ENCODE measurements at regions not wholly inside any gene's neighbourhood (a gene's known extent, or its start where the extent isn't known, plus 50 kb on each side); places are given as distances from the start of the nearest gene placed in this dataset.

DNA sequence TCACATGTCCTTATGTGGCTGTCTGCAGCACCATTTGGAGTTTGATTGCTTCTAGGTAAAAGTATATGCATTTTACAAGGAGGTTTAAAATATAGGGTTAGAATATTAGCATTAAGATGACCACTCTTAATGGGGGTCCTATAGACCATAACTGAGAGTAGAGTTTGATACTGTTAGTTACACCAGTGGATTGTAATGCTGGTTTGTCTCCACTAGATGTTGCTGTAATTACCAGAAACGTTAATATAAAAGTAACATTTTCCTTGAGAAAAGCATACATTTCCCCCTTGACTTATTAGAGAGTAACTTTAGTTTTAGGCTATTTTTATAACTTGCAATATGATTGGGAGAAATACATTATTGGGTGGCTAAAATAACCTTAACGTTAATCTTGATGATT, 93.0 kb downstream of the ZXDA start (continued):
- no peak for TF ChIP-seq ZNF138 (CRISPR knock-in tag; conservative IDR thresholded peaks at IDR 0.05)
- TF ChIP-seq ATF1 (CRISPR knock-in tag; IDR thresholded peaks at IDR 0.05), result no peak
- TF ChIP-seq, protein P1, sequence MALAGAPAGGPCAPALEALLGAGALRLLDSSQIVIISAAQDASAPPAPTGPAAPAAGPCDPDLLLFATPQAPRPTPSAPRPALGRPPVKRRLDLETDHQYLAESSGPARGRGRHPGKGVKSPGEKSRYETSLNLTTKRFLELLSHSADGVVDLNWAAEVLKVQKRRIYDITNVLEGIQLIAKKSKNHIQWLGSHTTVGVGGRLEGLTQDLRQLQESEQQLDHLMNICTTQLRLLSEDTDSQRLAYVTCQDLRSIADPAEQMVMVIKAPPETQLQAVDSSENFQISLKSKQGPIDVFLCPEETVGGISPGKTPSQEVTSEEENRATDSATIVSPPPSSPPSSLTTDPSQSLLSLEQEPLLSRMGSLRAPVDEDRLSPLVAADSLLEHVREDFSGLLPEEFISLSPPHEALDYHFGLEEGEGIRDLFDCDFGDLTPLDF (CRISPR knock-in tag; IDR thresholded peaks at IDR 0.05), result no peak
- TF ChIP-seq, protein P2, sequence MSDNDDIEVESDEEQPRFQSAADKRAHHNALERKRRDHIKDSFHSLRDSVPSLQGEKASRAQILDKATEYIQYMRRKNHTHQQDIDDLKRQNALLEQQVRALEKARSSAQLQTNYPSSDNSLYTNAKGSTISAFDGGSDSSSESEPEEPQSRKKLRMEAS (CRISPR knock-in tag; IDR thresholded peaks at IDR 0.05), result no peak
- TF ChIP-seq ZNF396 (CRISPR knock-in tag; IDR thresholded peaks at IDR 0.05; ENCODE audit: borderline replicate concordance), result no peak
- TF ChIP-seq, protein P3, sequence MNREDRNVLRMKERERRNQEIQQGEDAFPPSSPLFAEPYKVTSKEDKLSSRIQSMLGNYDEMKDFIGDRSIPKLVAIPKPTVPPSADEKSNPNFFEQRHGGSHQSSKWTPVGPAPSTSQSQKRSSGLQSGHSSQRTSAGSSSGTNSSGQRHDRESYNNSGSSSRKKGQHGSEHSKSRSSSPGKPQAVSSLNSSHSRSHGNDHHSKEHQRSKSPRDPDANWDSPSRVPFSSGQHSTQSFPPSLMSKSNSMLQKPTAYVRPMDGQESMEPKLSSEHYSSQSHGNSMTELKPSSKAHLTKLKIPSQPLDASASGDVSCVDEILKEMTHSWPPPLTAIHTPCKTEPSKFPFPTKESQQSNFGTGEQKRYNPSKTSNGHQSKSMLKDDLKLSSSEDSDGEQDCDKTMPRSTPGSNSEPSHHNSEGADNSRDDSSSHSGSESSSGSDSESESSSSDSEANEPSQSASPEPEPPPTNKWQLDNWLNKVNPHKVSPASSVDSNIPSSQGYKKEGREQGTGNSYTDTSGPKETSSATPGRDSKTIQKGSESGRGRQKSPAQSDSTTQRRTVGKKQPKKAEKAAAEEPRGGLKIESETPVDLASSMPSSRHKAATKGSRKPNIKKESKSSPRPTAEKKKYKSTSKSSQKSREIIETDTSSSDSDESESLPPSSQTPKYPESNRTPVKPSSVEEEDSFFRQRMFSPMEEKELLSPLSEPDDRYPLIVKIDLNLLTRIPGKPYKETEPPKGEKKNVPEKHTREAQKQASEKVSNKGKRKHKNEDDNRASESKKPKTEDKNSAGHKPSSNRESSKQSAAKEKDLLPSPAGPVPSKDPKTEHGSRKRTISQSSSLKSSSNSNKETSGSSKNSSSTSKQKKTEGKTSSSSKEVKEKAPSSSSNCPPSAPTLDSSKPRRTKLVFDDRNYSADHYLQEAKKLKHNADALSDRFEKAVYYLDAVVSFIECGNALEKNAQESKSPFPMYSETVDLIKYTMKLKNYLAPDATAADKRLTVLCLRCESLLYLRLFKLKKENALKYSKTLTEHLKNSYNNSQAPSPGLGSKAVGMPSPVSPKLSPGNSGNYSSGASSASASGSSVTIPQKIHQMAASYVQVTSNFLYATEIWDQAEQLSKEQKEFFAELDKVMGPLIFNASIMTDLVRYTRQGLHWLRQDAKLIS (CRISPR knock-in tag; IDR thresholded peaks at IDR 0.05; ENCODE audit: borderline replicate concordance), result no peak

DNA sequence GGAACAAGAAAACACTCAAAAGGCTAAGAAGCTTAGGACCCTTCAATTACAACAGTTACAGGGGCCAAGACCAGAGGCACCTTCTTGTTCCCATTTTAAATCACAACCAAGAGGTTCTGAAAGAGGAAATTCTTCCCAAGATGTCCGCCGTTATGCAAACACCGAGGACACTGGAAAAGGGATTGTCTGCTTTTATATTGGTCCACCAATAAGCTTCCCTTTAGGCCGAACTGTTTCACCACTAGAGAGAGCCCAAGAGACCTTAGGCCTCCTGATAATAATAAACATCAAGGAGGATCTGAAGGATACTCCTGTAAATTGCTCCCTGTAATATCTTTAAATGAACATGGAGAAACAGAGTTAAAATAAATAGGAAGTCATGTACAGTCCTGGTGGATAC, 92.6 kb upstream of the NLRP2B start:
- no peak overlapping the region for H3K4me3 Mint-ChIP-seq
- H3K9me3 Mint-ChIP-seq, result no peaks in the 10 kb centered on the region
- H3K36me3 Mint-ChIP-seq, result no peaks in the 10 kb centered on the region
- no peaks in the 10 kb centered on the region for H3K27me3 Mint-ChIP-seq (ENCODE audit: low read depth)
- no peaks in the 10 kb centered on the region for H3K4me1 Mint-ChIP-seq
- ATAC-seq, result no peak
- H3K27ac Mint-ChIP-seq, result no peak overlapping the region
- DNase-seq (ENCODE audit: low spot score), result no peak
- TF ChIP-seq RORB (CRISPR knock-in tag; IDR thresholded peaks at IDR 0.05) (no peak), TP53 (CRISPR knock-in tag; IDR thresholded peaks at IDR 0.05) (no peak)
- TF ChIP-seq, protein P3 (CRISPR knock-in tag; IDR thresholded peaks at IDR 0.05; ENCODE audit: borderline replicate concordance), result no peak
- POLR2A ChIA-PET, result no interaction called here
- CTCF ChIA-PET, result no interaction called here

DNA sequence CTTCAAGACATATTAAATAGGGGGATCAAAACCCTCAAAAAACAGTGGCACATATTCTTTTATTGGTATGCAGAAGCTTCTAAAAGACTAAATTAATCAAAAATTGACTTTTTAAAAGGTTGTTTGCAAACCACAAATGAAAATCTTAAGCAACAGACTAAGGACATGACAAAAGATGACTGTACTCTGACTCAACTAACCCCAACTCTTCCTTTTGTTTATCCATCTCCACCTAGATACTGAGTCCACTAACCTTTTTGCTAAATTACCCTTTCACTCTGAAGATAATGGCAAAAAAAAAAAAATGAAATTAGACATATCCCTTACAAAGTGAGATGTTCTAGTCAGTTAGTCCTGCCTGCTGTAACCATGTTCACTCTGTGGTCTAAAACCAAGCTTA, 91.6 kb upstream of the NLRP2B start:
- DNase-seq (ENCODE audit: low spot score) (no peak), ATAC-seq (no peak)
- no peaks in the 10 kb centered on the region for H3K36me3 Mint-ChIP-seq
- CTCF ChIA-PET, result no interaction called here
- H3K27me3 Mint-ChIP-seq (ENCODE audit: low read depth), result no peaks in the 10 kb centered on the region
- POLR2A ChIA-PET, result no interaction called here
- H3K4me1 Mint-ChIP-seq, result no peaks in the 10 kb centered on the region
- no peak overlapping the region for H3K4me3 Mint-ChIP-seq
- no peaks in the 10 kb centered on the region for H3K9me3 Mint-ChIP-seq
- H3K27ac Mint-ChIP-seq, result no peak overlapping the region
- TF ChIP-seq, protein P1 (CRISPR knock-in tag; IDR thresholded peaks at IDR 0.05), result no peak

DNA sequence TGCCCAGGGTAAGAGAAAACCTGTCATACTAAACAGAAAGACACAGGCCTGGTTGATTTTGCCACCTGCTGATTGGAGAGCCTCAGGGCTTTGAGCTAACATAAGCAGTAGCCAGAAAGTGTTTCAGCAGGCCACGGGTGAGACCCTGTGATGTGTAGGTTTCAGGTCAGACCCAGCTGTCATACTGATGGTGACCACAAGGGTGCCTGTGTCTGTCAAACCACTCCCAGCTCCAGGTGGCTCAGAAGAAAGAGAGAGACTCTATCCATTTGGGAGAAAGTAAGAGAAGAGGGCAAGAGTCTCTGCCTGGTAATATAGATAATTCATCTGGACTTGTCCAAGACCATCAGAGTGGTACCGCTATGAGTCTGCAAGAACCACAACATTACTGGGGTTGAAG, 72.8 kb upstream of the NLRP2B start:
- H3K27me3 Mint-ChIP-seq (ENCODE audit: low read depth), result peaks cover 3% of the 10 kb centered on the region; the same call in 1 of the 2 replicates
- CTCF ChIA-PET, result interaction anchor here (1.0 to 1.1 kb wide), 3 partner anchors 12 to 49 kb away, joined by 3 to 4 read pairs (median 4); no protein-coding TSS in a partner anchor
- POLR2A ChIA-PET, result no interaction called here
- no peak overlapping the region for H3K4me3 Mint-ChIP-seq
- ATAC-seq (peak; percentile 80), DNase-seq (ENCODE audit: low spot score) (peak; percentile 50)
- no peaks in the 10 kb centered on the region for H3K4me1 Mint-ChIP-seq
- peaks cover 6% of the 10 kb centered on the region for H3K36me3 Mint-ChIP-seq
- H3K27ac Mint-ChIP-seq, result no peak overlapping the region
- peaks cover 19% of the 10 kb centered on the region for H3K9me3 Mint-ChIP-seq
- no peak for TF ChIP-seq ATF1 (CRISPR knock-in tag; IDR thresholded peaks at IDR 0.05)
- TF ChIP-seq ELF4 (CRISPR knock-in tag; IDR thresholded peaks at IDR 0.05; ENCODE audit: low read depth), result no peak
- no peak for TF ChIP-seq SMAD3 (CRISPR knock-in tag; IDR thresholded peaks at IDR 0.05; ENCODE audit: borderline replicate concordance)
- TF ChIP-seq, protein P4, sequence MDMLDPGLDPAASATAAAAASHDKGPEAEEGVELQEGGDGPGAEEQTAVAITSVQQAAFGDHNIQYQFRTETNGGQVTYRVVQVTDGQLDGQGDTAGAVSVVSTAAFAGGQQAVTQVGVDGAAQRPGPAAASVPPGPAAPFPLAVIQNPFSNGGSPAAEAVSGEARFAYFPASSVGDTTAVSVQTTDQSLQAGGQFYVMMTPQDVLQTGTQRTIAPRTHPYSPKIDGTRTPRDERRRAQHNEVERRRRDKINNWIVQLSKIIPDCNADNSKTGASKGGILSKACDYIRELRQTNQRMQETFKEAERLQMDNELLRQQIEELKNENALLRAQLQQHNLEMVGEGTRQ (CRISPR knock-in tag; IDR thresholded peaks at IDR 0.05), result no peak
- TF ChIP-seq, protein P5, sequence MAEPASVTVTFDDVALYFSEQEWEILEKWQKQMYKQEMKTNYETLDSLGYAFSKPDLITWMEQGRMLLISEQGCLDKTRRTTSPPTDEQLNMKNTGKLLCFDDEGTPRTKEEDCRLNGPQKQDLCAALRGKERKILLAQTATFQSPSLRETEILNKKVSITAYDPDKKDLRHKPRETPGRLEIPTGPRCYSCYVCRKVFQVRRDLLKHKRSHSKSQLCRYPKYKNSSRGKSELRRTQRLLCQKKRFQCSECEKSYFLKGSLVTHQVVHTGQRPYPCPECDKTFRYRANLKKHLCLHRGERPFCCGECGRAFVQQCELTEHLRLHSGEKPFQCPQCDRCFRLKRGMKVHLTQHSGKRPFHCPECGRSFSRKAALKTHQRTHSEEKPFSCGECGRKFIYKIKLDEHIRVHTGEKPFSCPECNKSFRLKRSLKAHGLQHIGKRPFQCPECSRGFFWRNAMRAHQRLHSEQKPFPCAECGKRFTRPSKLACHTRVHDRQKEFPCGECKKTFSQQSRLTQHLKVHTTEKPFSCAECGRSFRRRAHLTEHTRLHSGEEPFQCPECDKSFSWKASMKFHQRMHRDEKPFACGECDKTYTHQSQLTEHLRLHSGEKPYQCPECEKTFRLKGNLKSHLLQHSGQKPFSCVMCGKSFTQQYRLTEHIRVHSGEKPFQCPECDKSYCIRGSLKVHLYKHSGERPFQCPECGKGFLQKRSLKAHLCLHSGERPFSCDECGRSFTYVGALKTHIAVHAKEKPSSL (CRISPR knock-in tag; conservative IDR thresholded peaks at IDR 0.05), result no peak
- TF ChIP-seq PRRX2 (CRISPR knock-in tag; IDR thresholded peaks at IDR 0.05), result no peak
- TF ChIP-seq, protein P6, sequence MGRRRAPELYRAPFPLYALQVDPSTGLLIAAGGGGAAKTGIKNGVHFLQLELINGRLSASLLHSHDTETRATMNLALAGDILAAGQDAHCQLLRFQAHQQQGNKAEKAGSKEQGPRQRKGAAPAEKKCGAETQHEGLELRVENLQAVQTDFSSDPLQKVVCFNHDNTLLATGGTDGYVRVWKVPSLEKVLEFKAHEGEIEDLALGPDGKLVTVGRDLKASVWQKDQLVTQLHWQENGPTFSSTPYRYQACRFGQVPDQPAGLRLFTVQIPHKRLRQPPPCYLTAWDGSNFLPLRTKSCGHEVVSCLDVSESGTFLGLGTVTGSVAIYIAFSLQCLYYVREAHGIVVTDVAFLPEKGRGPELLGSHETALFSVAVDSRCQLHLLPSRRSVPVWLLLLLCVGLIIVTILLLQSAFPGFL (CRISPR knock-in tag; IDR thresholded peaks at IDR 0.05; ENCODE audit: borderline replicate concordance), result no peak
